22Rv1 (cell line): ENCODE measurements at regions not wholly inside any gene's neighbourhood (a gene's known extent, or its start where the extent isn't known, plus 50 kb on each side); places are given as distances from the start of the nearest gene placed in this dataset.

ENCODE experiments used
- CTCF ChIP-seq: fragments of 450-650 bp; IDR thresholded peaks from 2 replicates; pipeline ENCODE4 v1.5.1; 2017; ENCODE audit warnings: mild to moderate bottlenecking
- ZFX ChIP-seq: fragments of 450-650 bp; IDR thresholded peaks from 2 replicates; pipeline ENCODE4 v1.6.1; 2017; ENCODE audit warnings: antibody characterized with exemption, borderline replicate concordance

DNA sequence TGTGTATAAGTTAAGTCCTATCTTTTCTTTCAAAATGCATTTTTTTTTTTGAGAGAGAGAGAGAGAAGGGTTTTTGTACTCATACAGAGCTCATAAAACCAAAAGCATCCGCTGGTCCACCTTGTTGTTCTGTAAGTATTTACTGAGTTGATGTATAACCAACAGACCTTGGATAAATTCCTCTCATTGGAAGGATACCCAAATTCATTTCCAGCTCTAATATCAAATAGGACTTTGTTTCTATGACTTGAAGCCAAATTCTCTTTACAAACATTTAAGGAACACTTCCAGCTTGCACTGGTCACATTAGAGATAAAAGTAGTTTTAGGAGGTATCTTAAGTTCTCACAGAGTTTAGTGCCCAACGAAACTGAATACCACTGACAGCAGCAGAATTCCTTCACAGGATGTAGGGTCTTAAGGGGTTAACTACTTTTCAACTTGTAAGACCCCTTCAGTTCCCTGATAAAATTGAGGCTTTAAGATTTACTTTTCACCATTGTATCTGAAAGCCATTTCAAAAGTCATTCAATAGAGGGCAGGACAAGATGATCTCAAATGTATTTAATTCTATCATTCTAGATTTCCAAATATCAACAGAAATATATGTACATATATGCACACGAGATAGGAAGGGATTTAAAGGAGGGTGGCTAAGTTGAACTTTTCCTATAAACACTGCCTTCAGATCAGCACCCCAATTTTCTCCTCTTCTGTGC, 1398.5 kb upstream of the CELF4 start:
- TF ChIP-seq CTCF (no peak), ZFX (no peak)
